CD14-positive monocyte (primary cell): ENCODE measurements at regions not wholly inside any gene's neighbourhood (a gene's known extent, or its start where the extent isn't known, plus 50 kb on each side); places are given as distances from the start of the nearest gene placed in this dataset.

Source experiments
- DNase-seq, 3 donors: peaks; one replicate each; pipeline ENCODE4 v3.0.0-alpha.2; 2011 to 2022
- H2AFZ ChIP-seq: 2 replicates; pipeline ENCODE4 v1.6.0; 2012; ENCODE audit warnings: mild to moderate bottlenecking, low read depth, low read length, inconsistent platforms; ENCODE audit not compliant: insufficient read depth, poor library complexity, severe bottlenecking
- H3K27ac ChIP-seq, 2 donors: 1 replicate in 1 of 2; 2 replicates in 1 of 2; pipeline ENCODE4 v1.5.1; 2012 to 2013; ENCODE audit warnings: low read length in 2 of 2, control low read depth in 1 of 2, inconsistent platforms in 1 of 2, low read depth in 1 of 2, mild to moderate bottlenecking in 1 of 2
- H3K27me3 ChIP-seq, 2 donors: one replicate each; pipeline versions ENCODE4 v1.6.0 to v1.6.1; 2011 to 2013; ENCODE audit warnings: low read length in 2 of 2; ENCODE audit not compliant: control insufficient read depth in 2 of 2, insufficient read depth in 2 of 2
- H3K36me3 ChIP-seq, 2 donors: replicated peaks in 1 of 2; 1 replicate in 1 of 2; 2 replicates in 1 of 2; pipeline versions ENCODE4 v1.5.1 to v1.6.1; 2012 to 2013; ENCODE audit warnings: low read length in 2 of 2, control low read depth in 1 of 2, inconsistent platforms in 1 of 2, mild to moderate bottlenecking in 1 of 2; ENCODE audit not compliant: insufficient read depth in 2 of 2, control insufficient read depth in 1 of 2
- H3K4me1 ChIP-seq, 2 donors: 1 replicate in 1 of 2; 2 replicates in 1 of 2; pipeline versions ENCODE4 v1.5.1 to v1.6.1; 2012 to 2013; ENCODE audit warnings: low read length in 2 of 2, control low read depth in 1 of 2, inconsistent platforms in 1 of 2, mild to moderate bottlenecking in 1 of 2, moderate library complexity in 1 of 2; ENCODE audit not compliant: insufficient read depth in 2 of 2, control insufficient read depth in 1 of 2
- H3K4me2 ChIP-seq: replicated peaks from 2 replicates; pipeline ENCODE3; 2012; ENCODE audit warnings: low read length, moderate library complexity, mild to moderate bottlenecking; ENCODE audit not compliant: poor library complexity, severe bottlenecking; ENCODE audit errors: extremely low read depth
- H3K4me3 ChIP-seq, 3 experiments: fragments of 200-600 bp in 1 of 3; sonication (generic) in 1 of 3; replicated peaks in 1 of 3; 1 replicate in 2 of 3; 2 replicates in 1 of 3; pipeline ENCODE4 v1.5.1; 2011 to 2013; ENCODE audit warnings: low read length in 3 of 3, mild to moderate bottlenecking in 3 of 3, control low read depth in 2 of 3, low read depth in 2 of 3, inconsistent platforms in 1 of 3, moderate library complexity in 1 of 3
- H3K79me2 ChIP-seq: 2 replicates; pipeline ENCODE4 v1.6.0; 2012; ENCODE audit warnings: mild to moderate bottlenecking, control low read depth, inconsistent platforms, low read length, moderate library complexity; ENCODE audit not compliant: insufficient read depth
- H3K9ac ChIP-seq: 2 replicates; pipeline ENCODE4 v1.6.0; 2017; ENCODE audit warnings: low read length, mild to moderate bottlenecking; ENCODE audit not compliant: insufficient read depth, poor library complexity, severe bottlenecking
- H3K9me3 ChIP-seq, 2 donors: replicated peaks in 1 of 2; 1 replicate in 1 of 2; 2 replicates in 1 of 2; pipeline versions ENCODE4 v1.5.1 to v1.6.1; 2012 to 2013; ENCODE audit warnings: low read length in 2 of 2, control low read depth in 1 of 2; ENCODE audit not compliant: control insufficient read depth in 1 of 2, insufficient read depth in 1 of 2
- H4K20me1 ChIP-seq: 2 replicates; pipeline ENCODE4 v1.6.0; 2012; ENCODE audit warnings: mild to moderate bottlenecking, low read length, control low read depth, moderate library complexity; ENCODE audit not compliant: insufficient read depth
- H3K27ac Mint-ChIP-seq, 7 donors: one replicate each; pipeline ENCODE4 v1.8.0; 2020; ENCODE audit warnings: mild to moderate bottlenecking in 7 of 7, mixed read lengths in 7 of 7, moderate library complexity in 6 of 7, inconsistent platforms in 2 of 7
- H3K27me3 Mint-ChIP-seq, 3 donors: one replicate each; pipeline ENCODE4 v1.8.0; 2021 to 2022; ENCODE audit warnings: low read depth in 3 of 3, mild to moderate bottlenecking in 3 of 3, mixed read lengths in 3 of 3, moderate library complexity in 3 of 3, inconsistent platforms in 1 of 3
- H3K36me3 Mint-ChIP-seq, 2 donors: one replicate each; pipeline ENCODE4 v1.8.0; 2020; ENCODE audit warnings: mixed read lengths in 2 of 2, inconsistent platforms in 1 of 2, mild to moderate bottlenecking in 1 of 2
- H3K4me1 Mint-ChIP-seq: one replicate; pipeline ENCODE4 v1.8.0; 2020; ENCODE audit warnings: mild to moderate bottlenecking, mixed read lengths
- H3K4me3 Mint-ChIP-seq, 2 donors: one replicate each; pipeline ENCODE4 v1.8.0; 2020; ENCODE audit warnings: mild to moderate bottlenecking in 2 of 2, mixed read lengths in 2 of 2, moderate library complexity in 1 of 2
- H3K9me3 Mint-ChIP-seq, 7 donors: one replicate each; pipeline ENCODE4 v1.8.0; 2020 to 2022; ENCODE audit warnings: mixed read lengths in 7 of 7, mild to moderate bottlenecking in 6 of 7, moderate library complexity in 6 of 7, inconsistent platforms in 2 of 7
- CTCF ChIP-seq: fragments of 200-600 bp; IDR thresholded peaks from one replicate; pipeline ENCODE4 v1.8.0; 2022; ENCODE audit warnings: antibody characterized with exemption, mild to moderate bottlenecking
- WGBS: methylation state at CpG from one replicate; pipeline ENCODE4 v1.1.5; 2013; ENCODE audit warnings: missing lambda C conversion rate; ENCODE audit not compliant: insufficient coverage; 5-methylcytosine and 5-hydroxymethylcytosine counted together
- intact Hi-C, 2 donors: fragments of 100-400 bp; cut with micrococcal nuclease; formaldehyde crosslinking; loops; one replicate each; pipeline versions ENCODE4 v1.15.0 to v1.15.1; 2023

GRCh38 chr20:63145156-63145555 is 70.8 kb downstream of the YTHDF1 start:
- Mint-ChIP-seq H3K4me1 (no peaks in the 10 kb centered on the region), H3K36me3 (no peaks in the 10 kb centered on the region), H3K27me3 (peaks cover 8 to 13% (median 11%) of the 10 kb centered on the region in 3 donors), H3K4me3 (no peak overlapping the region), H3K27ac (no peak overlapping the region), H3K9me3 (peaks cover 6 to 17% (median 13%) of the 10 kb centered on the region in 7 donors)
- Histone ChIP-seq H3K36me3 (no peaks in the 10 kb centered on the region), H3K27ac (no peak overlapping the region), H3K4me2 (no peak overlapping the region), H3K27me3 (peaks cover 0 to 6% of the 10 kb centered on the region in 2 donors), H3K79me2 (no peaks in the 10 kb centered on the region), H3K9ac (no peak overlapping the region), H3K4me3 (no peak overlapping the region), H3K4me1 (no peaks in the 10 kb centered on the region), H3K9me3 (peaks cover 0 to 8% of the 10 kb centered on the region in 2 donors), H2AFZ (no peak overlapping the region), H4K20me1 (no peaks in the 10 kb centered on the region)
- no peak for TF ChIP-seq CTCF
- intact Hi-C loops: no loop called here
- 83% methylated on average over 2 of the region's 4 CpGs for WGBS
- DNase-seq: no peak

GRCh38 chr20:63142933-63143332 is 73.0 kb downstream of the YTHDF1 start:
- H3K9me3 Mint-ChIP-seq: peaks cover under 1 to 9% (median 7%) of the 10 kb centered on the region in 7 donors
- H3K4me3 Mint-ChIP-seq: no peak overlapping the region
- Histone ChIP-seq H3K4me3 (no peak overlapping the region), H3K36me3 (no peaks in the 10 kb centered on the region), H3K79me2 (no peaks in the 10 kb centered on the region), H3K9ac (no peak overlapping the region), H4K20me1 (no peaks in the 10 kb centered on the region), H3K4me1 (no peaks in the 10 kb centered on the region), H3K27ac (no peak overlapping the region), H2AFZ (no peak overlapping the region), H3K4me2 (no peak overlapping the region), H3K27me3 (peaks cover 0 to 6% of the 10 kb centered on the region in 2 donors), H3K9me3 (no peaks in the 10 kb centered on the region)
- DNase-seq: no peak
- H3K27me3 Mint-ChIP-seq: peaks cover 8 to 11% (median 10%) of the 10 kb centered on the region in 3 donors
- no peak overlapping the region for H3K27ac Mint-ChIP-seq
- 93% methylated on average over 9 of the region's 9 CpGs for WGBS
- no peaks in the 10 kb centered on the region for H3K4me1 Mint-ChIP-seq
- intact Hi-C loops: no loop called here
- TF ChIP-seq CTCF: no peak
- no peaks in the 10 kb centered on the region for H3K36me3 Mint-ChIP-seq
